B cell (primary cell): ENCODE measurements at regions not wholly inside any gene's neighbourhood (a gene's known extent, or its start where the extent isn't known, plus 50 kb on each side); places are given as distances from the start of the nearest gene placed in this dataset.

Experiments
- ATAC-seq: fragments of 200-7000 bp; cut with Tn5 transposase; one replicate; pipeline ENCODE4 v1.10.0; 2021; ENCODE audit warnings: low read depth, mild to moderate bottlenecking, moderate number of reproducible peaks, moderate library complexity
- CTCF ChIA-PET: fragments of 350-600 bp; sonication (Branson Sonifier 250); formaldehyde crosslinking; loops from one replicate; lab custom pipeline; 2021; ENCODE audit warnings: antibody characterized with exemption, inconsistent platforms; lab: Charles Lee
- POLR2A ChIA-PET: fragments of 350-600 bp; sonication (Branson Sonifier 250); formaldehyde crosslinking; loops from one replicate; lab custom pipeline; 2021; ENCODE audit warnings: antibody characterized with exemption; lab: Charles Lee
- DNase-seq: peaks from one replicate; pipeline ENCODE4 v3.0.0; 2013
- H2AFZ ChIP-seq: 2 replicates; pipeline ENCODE4 v1.6.1; 2012; ENCODE audit warnings: mild to moderate bottlenecking, low read depth, low read length; ENCODE audit not compliant: insufficient read depth, poor library complexity, severe bottlenecking
- H3K27ac ChIP-seq, 2 donors: 1 replicate in 1 of 2; 2 replicates in 1 of 2; pipeline ENCODE4 v1.5.1; 2012 to 2013; ENCODE audit warnings: low read length in 2 of 2, mild to moderate bottlenecking in 2 of 2, moderate library complexity in 1 of 2
- H3K27me3 ChIP-seq, 4 experiments: fragments of 200-600 bp in 1 of 4; sonication (generic) in 1 of 4; replicated peaks in 1 of 4; 1 replicate in 2 of 4; 2 replicates in 2 of 4; pipeline versions ENCODE4 v1.6.1 to v1.7.0; 2013 to 2016; ENCODE audit warnings: low read length in 3 of 4, mild to moderate bottlenecking in 2 of 4, mixed read lengths in 1 of 4, moderate library complexity in 1 of 4; ENCODE audit not compliant: insufficient read depth in 4 of 4, control insufficient read depth in 3 of 4; ENCODE audit errors: control extremely low read depth in 1 of 4
- H3K36me3 ChIP-seq, 2 experiments: replicated peaks in 1 of 2; 1 replicate in 1 of 2; 2 replicates in 1 of 2; pipeline versions ENCODE4 v1.6.1 to v1.7.1; 2013; ENCODE audit warnings: low read length in 1 of 2; ENCODE audit not compliant: insufficient read depth in 2 of 2, control insufficient read depth in 1 of 2; ENCODE audit errors: control extremely low read depth in 1 of 2, extremely low read depth in 1 of 2
- H3K4me1 ChIP-seq, 2 donors: fragments of 200-600 bp in 1 of 2; sonication (generic) in 1 of 2; 1 replicate in 1 of 2; 2 replicates in 1 of 2; pipeline versions ENCODE4 v1.5.1 to v1.6.1; 2013 to 2017; ENCODE audit warnings: low read length in 2 of 2; ENCODE audit not compliant: control insufficient read depth in 2 of 2, insufficient read depth in 2 of 2
- H3K4me2 ChIP-seq: replicated peaks from 2 replicates; pipeline ENCODE3; 2012; ENCODE audit warnings: mild to moderate bottlenecking, low read depth, low read length; ENCODE audit not compliant: poor library complexity, severe bottlenecking
- H3K4me3 ChIP-seq, 5 experiments: fragments of 200-600 bp in 1 of 5; sonication (generic) in 1 of 5; 1 replicate in 3 of 5; 2 replicates in 2 of 5; pipeline versions ENCODE4 v1.5.1 to v1.7.0; 2011 to 2016; ENCODE audit warnings: low read length in 4 of 5, mild to moderate bottlenecking in 4 of 5, low read depth in 2 of 5, control low read depth in 1 of 5, moderate library complexity in 1 of 5; ENCODE audit not compliant: insufficient read depth in 1 of 5; ENCODE audit errors: control extremely low read depth in 1 of 5, extremely low read depth in 1 of 5
- H3K79me2 ChIP-seq: fragments of 200-600 bp; sonication (generic); one replicate; pipeline ENCODE4 v1.6.0; 2016; ENCODE audit warnings: low read length; ENCODE audit not compliant: control insufficient read depth, insufficient read depth
- H3K9ac ChIP-seq: fragments of 200-600 bp; sonication (generic); 2 replicates; pipeline ENCODE4 v1.6.1; 2017; ENCODE audit warnings: mild to moderate bottlenecking, low read length, moderate library complexity
- H3K9me3 ChIP-seq, 3 donors: one replicate each; pipeline versions ENCODE4 v1.6.1 to v1.7.1; 2013; ENCODE audit warnings: low read length in 2 of 3; ENCODE audit not compliant: control insufficient read depth in 2 of 3, insufficient read depth in 1 of 3; ENCODE audit errors: control extremely low read depth in 1 of 3
- H4K20me1 ChIP-seq: 2 replicates; pipeline ENCODE4 v1.6.0; 2012; ENCODE audit warnings: mild to moderate bottlenecking, low read length; ENCODE audit not compliant: insufficient read depth, control insufficient read depth, poor library complexity, severe bottlenecking
- H3K27ac Mint-ChIP-seq: one replicate; pipeline ENCODE4 v1.8.0; 2021; ENCODE audit warnings: mixed read lengths
- H3K27me3 Mint-ChIP-seq: one replicate; pipeline ENCODE4 v1.8.0; 2021; ENCODE audit warnings: mixed read lengths
- H3K4me1 Mint-ChIP-seq: one replicate; pipeline ENCODE4 v1.8.0; 2021; ENCODE audit warnings: mixed read lengths
- H3K4me3 Mint-ChIP-seq: one replicate; pipeline ENCODE4 v1.8.0; 2021; ENCODE audit warnings: mixed read lengths
- H3K9me3 Mint-ChIP-seq: one replicate; pipeline ENCODE4 v1.8.0; 2022; ENCODE audit warnings: mixed read lengths; ENCODE audit not compliant: insufficient read depth
- EZH2 ChIP-seq: IDR thresholded peaks from 2 replicates; pipeline ENCODE4 v1.6.1; 2012; ENCODE audit warnings: borderline replicate concordance, low read depth, mild to moderate bottlenecking, moderate library complexity, low read length; ENCODE audit not compliant: insufficient read depth, poor library complexity, severe bottlenecking
- WGBS: methylation state at CpG from one replicate; pipeline ENCODE4 v1.1.5; 2013; ENCODE audit warnings: missing lambda C conversion rate; ENCODE audit not compliant: insufficient coverage; 5-methylcytosine and 5-hydroxymethylcytosine counted together
- intact Hi-C: fragments of 100-400 bp; cut with micrococcal nuclease; formaldehyde crosslinking; loops from one replicate; pipeline ENCODE4 v1.10.0; 2022
- TF ChIP-seq, protein P1 (sequence below): fragments of 200-600 bp; IDR thresholded peaks from one replicate; pipeline ENCODE4 v1.8.0; 2022; ENCODE audit warnings: antibody characterized with exemption, mild to moderate bottlenecking

DNA sequence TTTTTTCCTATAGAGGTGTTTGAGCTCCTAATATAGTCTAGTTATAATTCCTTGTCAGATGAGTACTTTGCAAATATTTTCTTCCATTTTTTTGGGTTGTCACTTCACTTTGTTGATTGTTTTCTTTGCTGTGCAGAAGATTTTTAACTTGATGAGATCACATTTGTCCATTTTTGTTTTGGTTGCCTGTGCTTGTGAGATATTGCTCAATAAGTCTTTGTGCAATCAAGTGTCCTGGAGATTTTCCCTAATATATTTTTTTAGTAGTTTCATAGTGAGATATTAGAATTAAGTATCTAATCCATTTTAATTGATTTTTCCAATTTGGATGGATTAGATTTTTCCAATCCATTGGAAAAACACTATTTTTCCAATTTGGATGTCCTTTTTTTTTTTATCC lies 1395.5 kb downstream of the PLA2G4A start:
- H3K36me3 ChIP-seq: no peaks in the 10 kb centered on the region
- Mint-ChIP-seq H3K27me3 (no peaks in the 10 kb centered on the region), H3K27ac (no peak overlapping the region), H3K4me3 (no peak overlapping the region), H3K9me3 (peaks cover 11% of the 10 kb centered on the region), H3K4me1 (no peaks in the 10 kb centered on the region)
- TF ChIP-seq, protein P1, sequence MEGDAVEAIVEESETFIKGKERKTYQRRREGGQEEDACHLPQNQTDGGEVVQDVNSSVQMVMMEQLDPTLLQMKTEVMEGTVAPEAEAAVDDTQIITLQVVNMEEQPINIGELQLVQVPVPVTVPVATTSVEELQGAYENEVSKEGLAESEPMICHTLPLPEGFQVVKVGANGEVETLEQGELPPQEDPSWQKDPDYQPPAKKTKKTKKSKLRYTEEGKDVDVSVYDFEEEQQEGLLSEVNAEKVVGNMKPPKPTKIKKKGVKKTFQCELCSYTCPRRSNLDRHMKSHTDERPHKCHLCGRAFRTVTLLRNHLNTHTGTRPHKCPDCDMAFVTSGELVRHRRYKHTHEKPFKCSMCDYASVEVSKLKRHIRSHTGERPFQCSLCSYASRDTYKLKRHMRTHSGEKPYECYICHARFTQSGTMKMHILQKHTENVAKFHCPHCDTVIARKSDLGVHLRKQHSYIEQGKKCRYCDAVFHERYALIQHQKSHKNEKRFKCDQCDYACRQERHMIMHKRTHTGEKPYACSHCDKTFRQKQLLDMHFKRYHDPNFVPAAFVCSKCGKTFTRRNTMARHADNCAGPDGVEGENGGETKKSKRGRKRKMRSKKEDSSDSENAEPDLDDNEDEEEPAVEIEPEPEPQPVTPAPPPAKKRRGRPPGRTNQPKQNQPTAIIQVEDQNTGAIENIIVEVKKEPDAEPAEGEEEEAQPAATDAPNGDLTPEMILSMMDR: no peak
- TF ChIP-seq EZH2: no peak
- H3K27me3 ChIP-seq: no peaks in the 10 kb centered on the region
- H2AFZ ChIP-seq: no peak overlapping the region
- no peak for DNase-seq
- ATAC-seq: no peak
- H4K20me1 ChIP-seq: no peaks in the 10 kb centered on the region
- no peaks in the 10 kb centered on the region for H3K79me2 ChIP-seq
- intact Hi-C loops: no loop called here
- H3K9ac ChIP-seq: no peak overlapping the region
- H3K4me3 ChIP-seq: no peak overlapping the region
- H3K27ac ChIP-seq: no peak overlapping the region
- ChIA-PET CTCF (no interaction called here), POLR2A (no interaction called here)
- no peaks in the 10 kb centered on the region for H3K9me3 ChIP-seq
- H3K4me2 ChIP-seq: no peak overlapping the region
- H3K4me1 ChIP-seq: no peaks in the 10 kb centered on the region

DNA sequence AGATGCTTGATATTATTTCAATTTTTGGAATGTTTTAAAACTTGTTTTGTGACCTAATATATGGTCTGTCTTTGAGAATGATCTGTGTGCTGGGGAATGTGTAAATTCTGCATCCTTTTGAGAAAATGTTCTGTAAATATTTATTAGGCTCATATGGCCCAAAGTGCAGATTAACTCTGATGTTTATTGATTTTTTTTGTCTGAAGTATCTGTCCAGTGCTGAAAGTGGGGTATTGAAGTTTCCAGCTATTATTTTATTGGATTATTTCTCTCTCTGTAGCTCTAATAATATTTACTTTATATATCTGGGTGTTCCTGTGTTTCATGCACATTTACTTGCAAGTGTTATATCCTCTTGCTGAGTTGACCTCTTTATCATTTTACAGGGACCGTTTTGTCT lies 1397.2 kb downstream of the PLA2G4A start:
- H2AFZ ChIP-seq: no peak overlapping the region
- no peak overlapping the region for H3K27ac ChIP-seq
- intact Hi-C loops: no loop called here
- no peaks in the 10 kb centered on the region for H3K79me2 ChIP-seq
- ChIA-PET CTCF (no interaction called here), POLR2A (no interaction called here)
- H3K4me3 ChIP-seq: no peak overlapping the region
- no peak for DNase-seq
- no peaks in the 10 kb centered on the region for H4K20me1 ChIP-seq
- H3K27ac Mint-ChIP-seq: no peak overlapping the region
- H3K36me3 ChIP-seq: no peaks in the 10 kb centered on the region
- H3K4me2 ChIP-seq: no peak overlapping the region
- H3K4me1 Mint-ChIP-seq: no peaks in the 10 kb centered on the region
- H3K9ac ChIP-seq: no peak overlapping the region
- WGBS: no CpG with 5 or more reads among the region's 1 CpG
- H3K4me1 ChIP-seq: no peaks in the 10 kb centered on the region
- H3K27me3 Mint-ChIP-seq: no peaks in the 10 kb centered on the region
- TF ChIP-seq, protein P1: no peak
- TF ChIP-seq EZH2: no peak
- no peak for ATAC-seq
- H3K27me3 ChIP-seq: no peaks in the 10 kb centered on the region
- H3K4me3 Mint-ChIP-seq: no peak overlapping the region
- H3K9me3 ChIP-seq: no peaks in the 10 kb centered on the region
- H3K9me3 Mint-ChIP-seq: peaks cover 11% of the 10 kb centered on the region
